Thyroid gland (tissue), 4 donors: ENCODE measurements at regions not wholly inside any gene's neighbourhood (a gene's known extent, or its start where the extent isn't known, plus 50 kb on each side); places are given as distances from the start of the nearest gene placed in this dataset.

Experiments used
- DNase-seq, 2 donors: peaks; one replicate each; pipeline ENCODE4 v3.0.0-alpha.2; 2019
- H3K27ac ChIP-seq, 3 donors: fragments of 200-600 bp; sonication (generic); 1 replicate in 2 of 3; 2 replicates in 1 of 3; pipeline ENCODE4 v1.5.1; 2016 to 2019; ENCODE audit warnings: mild to moderate bottlenecking in 1 of 3, moderate library complexity in 1 of 3
- H3K27me3 ChIP-seq: fragments of 200-600 bp; sonication (generic); one replicate; pipeline ENCODE4 v1.5.1; 2019
- H3K36me3 ChIP-seq, 2 donors: fragments of 200-600 bp; sonication (generic); one replicate each; pipeline ENCODE4 v1.5.1; 2016 to 2019
- H3K4me1 ChIP-seq, 2 donors: fragments of 200-600 bp; sonication (generic); one replicate each; pipeline ENCODE4 v1.5.1; 2017 to 2019
- H3K4me3 ChIP-seq, 3 donors: fragments of 200-600 bp; sonication (generic); replicated peaks in 1 of 3; 1 replicate in 2 of 3; 2 replicates in 1 of 3; pipeline ENCODE4 v1.5.1; 2016; ENCODE audit warnings: mild to moderate bottlenecking in 1 of 3
- H3K9me3 ChIP-seq: fragments of 200-600 bp; sonication (generic); one replicate; pipeline ENCODE4 v1.5.1; 2017
- CTCF ChIP-seq, 6 experiments: fragments of 200-600 bp in 3 of 6; fragments of 450-650 bp in 3 of 6; sonication (generic) in 3 of 6; IDR thresholded peaks; one replicate each; pipeline ENCODE4 v1.5.1; 2016 to 2019; ENCODE audit warnings: antibody characterized with exemption in 6 of 6, mild to moderate bottlenecking in 2 of 6, inconsistent platforms in 1 of 6, moderate library complexity in 1 of 6
- POLR2A ChIP-seq, 2 donors: fragments of 450-650 bp; IDR thresholded peaks; one replicate each; pipeline ENCODE4 v1.6.1; 2017; ENCODE audit warnings: antibody characterized with exemption in 2 of 2, mild to moderate bottlenecking in 2 of 2, moderate library complexity in 1 of 2
- WGBS, 2 donors: methylation state at CpG; one replicate each; pipeline ENCODE4 v1.1.5; 2017; 5-methylcytosine and 5-hydroxymethylcytosine counted together
- intact Hi-C: fragments of 100-400 bp; cut with DNase I; formaldehyde crosslinking; loops from one replicate; pipeline ENCODE4 v1.15.1; 2023

DNA sequence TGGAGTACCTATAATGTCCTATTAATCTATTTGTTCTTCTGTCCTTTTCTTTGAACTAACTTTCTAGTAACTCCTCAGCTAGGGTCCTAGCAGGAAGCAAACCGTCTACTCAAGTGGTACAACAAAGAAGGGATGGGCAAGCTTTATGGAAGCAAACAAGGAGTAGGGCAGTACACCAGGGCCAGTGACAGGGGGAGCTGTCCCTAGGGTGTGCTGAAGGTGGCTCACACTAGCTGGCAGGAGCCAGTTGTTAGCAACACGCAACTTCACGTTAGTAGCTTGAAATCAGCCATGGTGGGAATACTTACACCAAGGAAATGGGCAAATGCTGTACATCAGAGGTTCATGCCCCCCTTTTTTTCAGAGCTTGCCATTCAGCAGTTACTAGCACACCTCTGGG, 74.0 kb upstream of the EYA2 start:
- no peaks in the 10 kb centered on the region for H3K4me1 ChIP-seq
- H3K27ac ChIP-seq: no peak overlapping the region
- no peak for DNase-seq
- intact Hi-C loops: no loop called here
- no peaks in the 10 kb centered on the region for H3K9me3 ChIP-seq
- no peak overlapping the region for H3K4me3 ChIP-seq
- TF ChIP-seq CTCF (IDR thresholded peaks at IDR 0.05): peak in 1 of 6 experiments; percentile 25
- TF ChIP-seq POLR2A (IDR thresholded peaks at IDR 0.05): no peak
- no peaks in the 10 kb centered on the region for H3K27me3 ChIP-seq
- 76 to 82% methylated on average over 3 of the region's 3 CpGs for WGBS, 2 donors
- no peaks in the 10 kb centered on the region for H3K36me3 ChIP-seq

DNA sequence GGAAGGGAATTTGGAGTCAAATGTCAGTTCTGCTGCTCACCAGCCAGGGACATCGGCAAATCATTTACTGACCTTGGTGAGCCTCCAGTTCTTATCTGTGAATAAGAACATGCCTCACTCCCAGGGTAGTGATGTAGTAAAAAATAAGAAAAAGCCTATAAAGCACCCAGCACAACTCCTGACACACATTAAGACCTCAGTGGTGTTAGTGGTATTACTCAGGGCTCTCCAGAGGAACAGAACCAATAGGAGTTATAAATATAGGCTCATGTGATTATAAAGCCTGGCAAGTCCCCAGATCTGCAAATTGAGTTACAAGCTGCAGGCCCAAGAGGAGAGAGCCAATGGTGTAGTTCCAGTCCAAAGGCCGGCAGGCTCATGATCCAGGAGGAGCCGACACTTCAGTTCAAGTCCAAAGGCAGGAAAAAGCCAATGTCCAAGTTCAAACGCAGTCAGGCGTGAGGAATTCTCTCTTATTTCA, 71.3 kb upstream of the EYA2 start:
- intact Hi-C loops: no loop called here
- no peaks in the 10 kb centered on the region for H3K36me3 ChIP-seq
- TF ChIP-seq CTCF (IDR thresholded peaks at IDR 0.05): no peak
- no peak for TF ChIP-seq POLR2A (IDR thresholded peaks at IDR 0.05)
- H3K4me3 ChIP-seq: no peak overlapping the region
- H3K27ac ChIP-seq: no peak overlapping the region
- H3K4me1 ChIP-seq: no peaks in the 10 kb centered on the region
- whole genome bisulfite sequencing, 2 donors: 61 to 62% methylated on average over 5 of the region's 5 CpGs
- no peaks in the 10 kb centered on the region for H3K27me3 ChIP-seq
- DNase-seq: peak; percentile 25 to 44
- H3K9me3 ChIP-seq: no peaks in the 10 kb centered on the region

- no peak for DNase-seq
- Histone ChIP-seq H3K36me3 (no peaks in the 10 kb centered on the region), H3K4me1 (no peaks in the 10 kb centered on the region), H3K4me3 (no peak overlapping the region), H3K27ac (no peak overlapping the region), H3K27me3 (no peaks in the 10 kb centered on the region), H3K9me3 (no peaks in the 10 kb centered on the region)
- WGBS, 2 donors: 91 to 92% methylated on average over 3 of the region's 3 CpGs
- intact Hi-C loops: no loop called here
- no peak for TF ChIP-seq CTCF (IDR thresholded peaks at IDR 0.05)
- TF ChIP-seq POLR2A (IDR thresholded peaks at IDR 0.05): no peak
These were observed 70.9 kb upstream of the EYA2 start for GRCh38 chr20:46823753-46824152.

GRCh38 chr20:46826343-46826984, 68.2 kb upstream of the EYA2 start:
- no peaks in the 10 kb centered on the region for H3K27me3 ChIP-seq
- TF ChIP-seq POLR2A (IDR thresholded peaks at IDR 0.05) (no peak), CTCF (IDR thresholded peaks at IDR 0.05) (no peak)
- WGBS, 2 donors: 66 to 94% methylated on average over 3 of the region's 3 CpGs
- H3K27ac ChIP-seq: no peak overlapping the region
- no peak for DNase-seq
- no peaks in the 10 kb centered on the region for H3K4me1 ChIP-seq
- intact Hi-C loops: no loop called here
- no peaks in the 10 kb centered on the region for H3K36me3 ChIP-seq
- no peak overlapping the region for H3K4me3 ChIP-seq
- no peaks in the 10 kb centered on the region for H3K9me3 ChIP-seq

DNA sequence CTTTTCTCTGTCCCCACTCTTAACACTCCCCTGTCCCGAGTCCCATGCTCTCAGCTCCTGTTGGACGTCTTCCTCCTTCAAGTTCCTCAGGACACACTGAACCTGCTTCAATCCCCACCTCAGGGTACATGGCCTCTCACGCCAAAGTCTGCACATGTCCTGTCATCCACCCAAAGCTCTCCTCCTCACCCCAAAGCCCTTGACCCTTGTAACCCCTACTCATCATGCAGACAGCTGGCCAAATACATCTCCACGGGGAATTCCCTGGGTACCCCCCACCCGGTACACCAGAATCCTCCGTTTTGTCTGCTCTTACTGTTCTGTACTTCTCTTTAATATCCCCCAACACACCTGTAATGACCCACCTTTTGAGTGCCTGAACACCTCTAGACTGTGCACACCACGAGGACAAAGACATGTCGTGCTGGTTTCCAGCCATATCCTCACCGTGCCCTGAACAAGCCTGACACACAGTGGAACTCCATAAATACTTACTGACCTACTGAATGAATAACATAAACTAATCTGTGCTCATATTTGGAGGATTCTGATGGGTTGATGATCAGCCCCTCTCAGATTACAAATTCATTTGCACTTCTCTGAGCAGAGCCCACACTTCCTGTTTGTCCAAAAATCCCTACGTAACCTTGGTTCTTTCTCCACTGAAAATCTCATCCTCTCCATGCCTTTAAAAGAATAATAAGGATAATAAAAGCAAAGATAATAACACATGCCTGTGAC, 66.8 kb upstream of the EYA2 start:
- Histone ChIP-seq H3K4me3 (no peak overlapping the region), H3K4me1 (no peaks in the 10 kb centered on the region), H3K27me3 (no peaks in the 10 kb centered on the region), H3K9me3 (no peaks in the 10 kb centered on the region), H3K27ac (no peak overlapping the region), H3K36me3 (no peaks in the 10 kb centered on the region)
- no peak for DNase-seq
- intact Hi-C loops: no loop called here
- TF ChIP-seq CTCF (IDR thresholded peaks at IDR 0.05): no peak
- TF ChIP-seq POLR2A (IDR thresholded peaks at IDR 0.05): no peak
- 78 to 82% methylated on average over 10 of the region's 10 CpGs for WGBS, 2 donors
